ENCODE measurements at regions not wholly inside any gene's neighbourhood (a gene's known extent, or its start where the extent isn't known, plus 50 kb on each side); places are given as distances from the start of the nearest gene placed in this dataset.

DNA sequence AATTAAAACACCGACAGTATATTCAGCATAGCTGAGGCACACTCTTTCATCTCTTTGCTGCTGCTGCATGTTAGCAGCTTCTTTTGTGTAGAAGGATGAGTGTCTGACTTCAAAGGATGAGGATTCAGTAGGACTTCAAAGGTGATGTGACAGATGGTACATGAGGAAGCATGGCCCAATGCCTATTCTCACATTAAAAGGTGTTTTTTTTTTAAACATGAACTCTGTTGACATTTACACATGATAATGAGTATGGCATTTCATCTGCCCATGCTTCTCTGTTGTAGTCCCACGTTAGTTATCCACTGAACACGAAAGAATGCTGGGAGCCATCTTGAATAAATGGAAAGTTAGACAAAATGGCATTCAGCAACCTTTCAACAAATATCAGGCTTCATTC, 1950.8 kb upstream of the PIK3C3 start:
- H3K4me3 Mint-ChIP-seq, result no peak overlapping the region
- H3F3A ChIP-seq (replicated peaks; ENCODE audit: low read depth), result no peaks in the 10 kb centered on the region
- no peak overlapping the region for H3K27ac ChIP-seq (ENCODE audit: low read depth)
- H3K27me3 Mint-ChIP-seq (ENCODE audit: insufficient read depth, low read depth, poor library complexity), result no peaks in the 10 kb centered on the region
- no peaks in the 10 kb centered on the region for H3K9me3 Mint-ChIP-seq
- no peaks in the 10 kb centered on the region for H3K9me2 ChIP-seq (ENCODE audit: insufficient read depth)
- H3K4me3 ChIP-seq, result no peak overlapping the region
- H3K27me3 ChIP-seq (ENCODE audit: insufficient read depth), result no peaks in the 10 kb centered on the region
- no peak overlapping the region for H3K27ac Mint-ChIP-seq
- no peaks in the 10 kb centered on the region for H4K20me1 ChIP-seq (replicated peaks; ENCODE audit: insufficient read depth)
- H3K79me2 ChIP-seq (replicated peaks; ENCODE audit: insufficient read depth), result no peaks in the 10 kb centered on the region
- no peaks in the 10 kb centered on the region for H3K4me1 ChIP-seq (ENCODE audit: insufficient read depth)
- TF ChIP-seq, protein P1, sequence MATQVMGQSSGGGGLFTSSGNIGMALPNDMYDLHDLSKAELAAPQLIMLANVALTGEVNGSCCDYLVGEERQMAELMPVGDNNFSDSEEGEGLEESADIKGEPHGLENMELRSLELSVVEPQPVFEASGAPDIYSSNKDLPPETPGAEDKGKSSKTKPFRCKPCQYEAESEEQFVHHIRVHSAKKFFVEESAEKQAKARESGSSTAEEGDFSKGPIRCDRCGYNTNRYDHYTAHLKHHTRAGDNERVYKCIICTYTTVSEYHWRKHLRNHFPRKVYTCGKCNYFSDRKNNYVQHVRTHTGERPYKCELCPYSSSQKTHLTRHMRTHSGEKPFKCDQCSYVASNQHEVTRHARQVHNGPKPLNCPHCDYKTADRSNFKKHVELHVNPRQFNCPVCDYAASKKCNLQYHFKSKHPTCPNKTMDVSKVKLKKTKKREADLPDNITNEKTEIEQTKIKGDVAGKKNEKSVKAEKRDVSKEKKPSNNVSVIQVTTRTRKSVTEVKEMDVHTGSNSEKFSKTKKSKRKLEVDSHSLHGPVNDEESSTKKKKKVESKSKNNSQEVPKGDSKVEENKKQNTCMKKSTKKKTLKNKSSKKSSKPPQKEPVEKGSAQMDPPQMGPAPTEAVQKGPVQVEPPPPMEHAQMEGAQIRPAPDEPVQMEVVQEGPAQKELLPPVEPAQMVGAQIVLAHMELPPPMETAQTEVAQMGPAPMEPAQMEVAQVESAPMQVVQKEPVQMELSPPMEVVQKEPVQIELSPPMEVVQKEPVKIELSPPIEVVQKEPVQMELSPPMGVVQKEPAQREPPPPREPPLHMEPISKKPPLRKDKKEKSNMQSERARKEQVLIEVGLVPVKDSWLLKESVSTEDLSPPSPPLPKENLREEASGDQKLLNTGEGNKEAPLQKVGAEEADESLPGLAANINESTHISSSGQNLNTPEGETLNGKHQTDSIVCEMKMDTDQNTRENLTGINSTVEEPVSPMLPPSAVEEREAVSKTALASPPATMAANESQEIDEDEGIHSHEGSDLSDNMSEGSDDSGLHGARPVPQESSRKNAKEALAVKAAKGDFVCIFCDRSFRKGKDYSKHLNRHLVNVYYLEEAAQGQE (IDR thresholded peaks at IDR 0.05; ENCODE audit: unreplicated experiment), result no peak
- TF ChIP-seq JUNB (IDR thresholded peaks at IDR 0.05; ENCODE audit: unreplicated experiment), result no peak
- no peak for TF ChIP-seq CREB1 (CRISPR knock-in tag; IDR thresholded peaks at IDR 0.05; ENCODE audit: low read depth)
- no peak for TF ChIP-seq ZNF114 (CRISPR knock-in tag; IDR thresholded peaks at IDR 0.05)
- TF ChIP-seq EZH2phosphoT487 (IDR thresholded peaks at IDR 0.05; ENCODE audit: unreplicated experiment), result no peak
- TF ChIP-seq, protein P2, sequence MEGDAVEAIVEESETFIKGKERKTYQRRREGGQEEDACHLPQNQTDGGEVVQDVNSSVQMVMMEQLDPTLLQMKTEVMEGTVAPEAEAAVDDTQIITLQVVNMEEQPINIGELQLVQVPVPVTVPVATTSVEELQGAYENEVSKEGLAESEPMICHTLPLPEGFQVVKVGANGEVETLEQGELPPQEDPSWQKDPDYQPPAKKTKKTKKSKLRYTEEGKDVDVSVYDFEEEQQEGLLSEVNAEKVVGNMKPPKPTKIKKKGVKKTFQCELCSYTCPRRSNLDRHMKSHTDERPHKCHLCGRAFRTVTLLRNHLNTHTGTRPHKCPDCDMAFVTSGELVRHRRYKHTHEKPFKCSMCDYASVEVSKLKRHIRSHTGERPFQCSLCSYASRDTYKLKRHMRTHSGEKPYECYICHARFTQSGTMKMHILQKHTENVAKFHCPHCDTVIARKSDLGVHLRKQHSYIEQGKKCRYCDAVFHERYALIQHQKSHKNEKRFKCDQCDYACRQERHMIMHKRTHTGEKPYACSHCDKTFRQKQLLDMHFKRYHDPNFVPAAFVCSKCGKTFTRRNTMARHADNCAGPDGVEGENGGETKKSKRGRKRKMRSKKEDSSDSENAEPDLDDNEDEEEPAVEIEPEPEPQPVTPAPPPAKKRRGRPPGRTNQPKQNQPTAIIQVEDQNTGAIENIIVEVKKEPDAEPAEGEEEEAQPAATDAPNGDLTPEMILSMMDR (conservative IDR thresholded peaks at IDR 0.05; ENCODE audit: low read depth in 2 of 2), result no peak
- no peak for TF ChIP-seq EZH2 (IDR thresholded peaks at IDR 0.05; ENCODE audit: low read depth, unreplicated experiment)
- no peak for TF ChIP-seq NANOG (IDR thresholded peaks at IDR 0.05; ENCODE audit: borderline replicate concordance)
- TF ChIP-seq ZNF331 (CRISPR knock-in tag; IDR thresholded peaks at IDR 0.05; ENCODE audit: low read depth), result no peak
- TF ChIP-seq STAT1 (IDR thresholded peaks at IDR 0.05; ENCODE audit: unreplicated experiment), result no peak
- TF ChIP-seq ZNF462 (CRISPR knock-in tag; IDR thresholded peaks at IDR 0.05), result no peak
- TF ChIP-seq ETS1 (IDR thresholded peaks at IDR 0.05), result no peak
- no peak for TF ChIP-seq POLR2AphosphoS5 (IDR thresholded peaks at IDR 0.05; ENCODE audit: low read depth)
- no peak for DNase-seq (ENCODE audit: low spot score)
- no peak overlapping the region for H3K4me2 ChIP-seq
- H3K36me3 ChIP-seq (ENCODE audit: insufficient read depth), result no peaks in the 10 kb centered on the region
- peaks cover 4% of the 10 kb centered on the region; the same call in 2 of the 3 replicates for H3K4me1 Mint-ChIP-seq
- no peaks in the 10 kb centered on the region for H3K36me3 Mint-ChIP-seq (ENCODE audit: low read depth)
- no peak for ATAC-seq
- H2AFZ ChIP-seq, result no peak overlapping the region

Measured in GM23338 (cell line).